Thyroid gland (tissue), 4 donors: ENCODE measurements at regions not wholly inside any gene's neighbourhood (a gene's known extent, or its start where the extent isn't known, plus 50 kb on each side); places are given as distances from the start of the nearest gene placed in this dataset.

ENCODE experiments used
- DNase-seq, 2 donors: peaks; one replicate each; pipeline ENCODE4 v3.0.0-alpha.2; 2019
- H3K27ac ChIP-seq, 3 donors: fragments of 200-600 bp; sonication (generic); 1 replicate in 2 of 3; 2 replicates in 1 of 3; pipeline ENCODE4 v1.5.1; 2016 to 2019; ENCODE audit warnings: mild to moderate bottlenecking in 1 of 3, moderate library complexity in 1 of 3
- H3K27me3 ChIP-seq: fragments of 200-600 bp; sonication (generic); one replicate; pipeline ENCODE4 v1.5.1; 2019
- H3K36me3 ChIP-seq, 2 donors: fragments of 200-600 bp; sonication (generic); one replicate each; pipeline ENCODE4 v1.5.1; 2016 to 2019
- H3K4me1 ChIP-seq, 2 donors: fragments of 200-600 bp; sonication (generic); one replicate each; pipeline ENCODE4 v1.5.1; 2017 to 2019
- H3K4me3 ChIP-seq, 3 donors: fragments of 200-600 bp; sonication (generic); replicated peaks in 1 of 3; 1 replicate in 2 of 3; 2 replicates in 1 of 3; pipeline ENCODE4 v1.5.1; 2016; ENCODE audit warnings: mild to moderate bottlenecking in 1 of 3
- H3K9me3 ChIP-seq: fragments of 200-600 bp; sonication (generic); one replicate; pipeline ENCODE4 v1.5.1; 2017
- POLR2A ChIP-seq, 2 donors: fragments of 450-650 bp; IDR thresholded peaks; one replicate each; pipeline ENCODE4 v1.6.1; 2017; ENCODE audit warnings: antibody characterized with exemption in 2 of 2, mild to moderate bottlenecking in 2 of 2, moderate library complexity in 1 of 2
- WGBS, 2 donors: methylation state at CpG; one replicate each; pipeline ENCODE4 v1.1.5; 2017; 5-methylcytosine and 5-hydroxymethylcytosine counted together
- intact Hi-C: fragments of 100-400 bp; cut with DNase I; formaldehyde crosslinking; loops from one replicate; pipeline ENCODE4 v1.15.1; 2023
- TF ChIP-seq, protein P1 (sequence below), 6 experiments: fragments of 200-600 bp in 3 of 6; fragments of 450-650 bp in 3 of 6; sonication (generic) in 3 of 6; IDR thresholded peaks; one replicate each; pipeline ENCODE4 v1.5.1; 2016 to 2019; ENCODE audit warnings: antibody characterized with exemption in 6 of 6, mild to moderate bottlenecking in 2 of 6, inconsistent platforms in 1 of 6, moderate library complexity in 1 of 6

DNA sequence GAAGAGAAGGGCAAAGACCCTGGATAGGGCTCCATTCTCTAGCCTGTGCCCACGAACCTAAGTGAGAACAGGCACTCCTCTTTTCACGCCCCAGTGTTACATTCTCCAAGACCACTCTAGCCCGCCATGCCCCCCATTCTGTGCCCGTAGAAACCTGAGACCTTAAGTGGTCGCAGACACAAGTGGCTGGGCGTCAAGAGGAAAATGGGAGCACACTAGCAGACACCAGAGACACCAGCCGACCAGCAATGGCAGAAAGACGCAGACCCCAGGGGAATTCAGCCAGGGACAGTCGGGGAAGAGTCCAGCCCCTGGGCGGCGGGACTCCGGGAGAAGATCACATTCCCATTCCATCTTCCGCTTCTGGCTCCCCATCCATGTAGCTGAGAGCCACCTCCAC, 2027.9 kb downstream of the PCDH7 start:
- WGBS, 2 donors: 91 to 95% methylated on average over 13 of the region's 13 CpGs
- no peak for DNase-seq
- H3K4me3 ChIP-seq: no peak overlapping the region

DNA sequence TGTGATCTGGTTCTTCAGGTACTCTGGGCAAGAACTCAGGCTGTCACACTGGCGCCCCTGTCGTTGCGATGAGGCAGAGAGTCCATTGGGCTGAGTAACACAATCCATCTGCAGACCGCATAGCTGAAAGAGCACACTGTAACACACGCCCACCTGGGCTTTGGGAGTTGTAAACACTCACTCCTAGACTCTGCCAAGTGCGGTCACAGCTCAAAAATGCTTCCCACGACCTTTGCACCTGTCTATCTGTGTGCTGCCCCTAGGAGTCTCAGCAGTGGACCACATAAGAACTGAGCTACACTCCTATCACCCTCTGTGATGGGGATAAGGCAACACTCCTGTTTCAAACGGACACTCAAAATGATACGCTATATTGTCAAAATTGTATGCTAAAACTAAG, 2028.3 kb downstream of the PCDH7 start:
- no peak for DNase-seq
- Histone ChIP-seq H3K36me3 (no peaks in the 10 kb centered on the region), H3K4me3 (no peak overlapping the region), H3K27ac (no peak overlapping the region), H3K4me1 (no peaks in the 10 kb centered on the region), H3K27me3 (no peaks in the 10 kb centered on the region), H3K9me3 (no peaks in the 10 kb centered on the region)
- WGBS, 2 donors: 94 to 95% methylated on average over 9 of the region's 9 CpGs
- TF ChIP-seq, protein P1, sequence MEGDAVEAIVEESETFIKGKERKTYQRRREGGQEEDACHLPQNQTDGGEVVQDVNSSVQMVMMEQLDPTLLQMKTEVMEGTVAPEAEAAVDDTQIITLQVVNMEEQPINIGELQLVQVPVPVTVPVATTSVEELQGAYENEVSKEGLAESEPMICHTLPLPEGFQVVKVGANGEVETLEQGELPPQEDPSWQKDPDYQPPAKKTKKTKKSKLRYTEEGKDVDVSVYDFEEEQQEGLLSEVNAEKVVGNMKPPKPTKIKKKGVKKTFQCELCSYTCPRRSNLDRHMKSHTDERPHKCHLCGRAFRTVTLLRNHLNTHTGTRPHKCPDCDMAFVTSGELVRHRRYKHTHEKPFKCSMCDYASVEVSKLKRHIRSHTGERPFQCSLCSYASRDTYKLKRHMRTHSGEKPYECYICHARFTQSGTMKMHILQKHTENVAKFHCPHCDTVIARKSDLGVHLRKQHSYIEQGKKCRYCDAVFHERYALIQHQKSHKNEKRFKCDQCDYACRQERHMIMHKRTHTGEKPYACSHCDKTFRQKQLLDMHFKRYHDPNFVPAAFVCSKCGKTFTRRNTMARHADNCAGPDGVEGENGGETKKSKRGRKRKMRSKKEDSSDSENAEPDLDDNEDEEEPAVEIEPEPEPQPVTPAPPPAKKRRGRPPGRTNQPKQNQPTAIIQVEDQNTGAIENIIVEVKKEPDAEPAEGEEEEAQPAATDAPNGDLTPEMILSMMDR (IDR thresholded peaks at IDR 0.05): no peak
- no peak for TF ChIP-seq POLR2A (IDR thresholded peaks at IDR 0.05)
- intact Hi-C loops: no loop called here

More for the DNA sequence above, 2027.9 kb downstream of the PCDH7 start:
- Histone ChIP-seq H3K27ac (no peak overlapping the region), H3K36me3 (no peaks in the 10 kb centered on the region), H3K27me3 (no peaks in the 10 kb centered on the region), H3K4me1 (no peaks in the 10 kb centered on the region), H3K9me3 (no peaks in the 10 kb centered on the region)
- intact Hi-C loops: no loop called here
- TF ChIP-seq, protein P1 (IDR thresholded peaks at IDR 0.05): no peak
- no peak for TF ChIP-seq POLR2A (IDR thresholded peaks at IDR 0.05)

DNA sequence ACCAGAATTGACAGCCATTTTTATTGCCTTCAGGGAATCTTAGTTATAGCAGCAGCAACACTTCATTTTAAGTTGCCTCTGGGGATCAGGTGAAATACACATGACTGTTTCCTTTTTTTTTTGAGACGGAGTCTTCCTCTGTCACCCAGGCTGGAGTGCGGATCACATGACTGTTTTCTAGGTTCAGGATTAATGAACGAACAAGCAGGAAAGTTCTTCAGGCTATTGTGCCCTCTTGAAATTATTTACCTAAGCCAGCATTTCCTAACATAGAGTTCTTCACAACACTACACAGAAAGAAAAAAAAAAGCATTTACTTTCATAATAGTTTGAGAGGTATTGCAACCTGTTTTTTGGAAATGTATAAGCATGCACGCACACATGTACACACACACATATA, 2032.8 kb downstream of the PCDH7 start:
- H3K4me3 ChIP-seq: no peak overlapping the region
- peak in 1 of 2 donors; percentile 46 for DNase-seq
- no peak for TF ChIP-seq POLR2A (IDR thresholded peaks at IDR 0.05)
- TF ChIP-seq, protein P1 (IDR thresholded peaks at IDR 0.05): no peak
- no peaks in the 10 kb centered on the region for H3K4me1 ChIP-seq
- intact Hi-C loops: no loop called here
- H3K27me3 ChIP-seq: no peaks in the 10 kb centered on the region
- H3K9me3 ChIP-seq: no peaks in the 10 kb centered on the region
- no peaks in the 10 kb centered on the region for H3K36me3 ChIP-seq
- WGBS, 2 donors: 62 to 64% methylated on average over 4 of the region's 4 CpGs
- H3K27ac ChIP-seq: no peak overlapping the region

- intact Hi-C loops: no loop called here
- TF ChIP-seq POLR2A (IDR thresholded peaks at IDR 0.05): no peak
- TF ChIP-seq, protein P1 (IDR thresholded peaks at IDR 0.05): no peak
- H3K9me3 ChIP-seq: no peaks in the 10 kb centered on the region
- H3K36me3 ChIP-seq: no peaks in the 10 kb centered on the region
- no peak overlapping the region for H3K4me3 ChIP-seq
- 94 to 95% methylated on average over 2 of the region's 2 CpGs for WGBS, 2 donors
- no peak for DNase-seq
- no peak overlapping the region for H3K27ac ChIP-seq
- no peaks in the 10 kb centered on the region for H3K4me1 ChIP-seq
- H3K27me3 ChIP-seq: no peaks in the 10 kb centered on the region
Observed at GRCh38 chr4:32768664-32769389, 2048.7 kb downstream of the PCDH7 start.

- Histone ChIP-seq H3K36me3 (no peaks in the 10 kb centered on the region), H3K27me3 (no peaks in the 10 kb centered on the region)
- 75 to 78% methylated on average over 6 of the region's 6 CpGs for WGBS, 2 donors
Observed at GRCh38 chr4:32771491-32771890, 2051.3 kb downstream of the PCDH7 start.

More at GRCh38 chr4:32771491-32771890, 2051.3 kb downstream of the PCDH7 start:
- DNase-seq: no peak
- Histone ChIP-seq H3K27ac (no peak overlapping the region), H3K4me1 (no peaks in the 10 kb centered on the region), H3K4me3 (no peak overlapping the region), H3K9me3 (no peaks in the 10 kb centered on the region)
- intact Hi-C loops: no loop called here
- TF ChIP-seq POLR2A (IDR thresholded peaks at IDR 0.05): no peak
- TF ChIP-seq, protein P1 (IDR thresholded peaks at IDR 0.05): no peak
